Neuron (in vitro differentiated cells): ENCODE measurements at regions not wholly inside any gene's neighbourhood (a gene's known extent, or its start where the extent isn't known, plus 50 kb on each side); places are given as distances from the start of the nearest gene placed in this dataset.

Experiments
- H2AFZ ChIP-seq: one replicate; pipeline ENCODE4 v1.6.1; 2013; ENCODE audit warnings: low read depth, mild to moderate bottlenecking, inconsistent platforms, low read length, moderate library complexity
- H3K27me3 ChIP-seq: one replicate; pipeline ENCODE4 v1.6.1; 2013; ENCODE audit warnings: low read length; ENCODE audit not compliant: insufficient read depth
- H3K36me3 ChIP-seq: one replicate; pipeline ENCODE4 v1.6.1; 2013; ENCODE audit warnings: low read length; ENCODE audit not compliant: insufficient read depth
- H3K4me1 ChIP-seq: one replicate; pipeline ENCODE4 v1.6.1; 2013; ENCODE audit warnings: low read length; ENCODE audit not compliant: insufficient read depth
- H3K4me3 ChIP-seq: 2 replicates; pipeline ENCODE4 v1.5.1; 2013; ENCODE audit warnings: mild to moderate bottlenecking, low read length, moderate library complexity
- H3K9me3 ChIP-seq: one replicate; pipeline ENCODE4 v1.6.1; 2013; ENCODE audit warnings: low read length

DNA sequence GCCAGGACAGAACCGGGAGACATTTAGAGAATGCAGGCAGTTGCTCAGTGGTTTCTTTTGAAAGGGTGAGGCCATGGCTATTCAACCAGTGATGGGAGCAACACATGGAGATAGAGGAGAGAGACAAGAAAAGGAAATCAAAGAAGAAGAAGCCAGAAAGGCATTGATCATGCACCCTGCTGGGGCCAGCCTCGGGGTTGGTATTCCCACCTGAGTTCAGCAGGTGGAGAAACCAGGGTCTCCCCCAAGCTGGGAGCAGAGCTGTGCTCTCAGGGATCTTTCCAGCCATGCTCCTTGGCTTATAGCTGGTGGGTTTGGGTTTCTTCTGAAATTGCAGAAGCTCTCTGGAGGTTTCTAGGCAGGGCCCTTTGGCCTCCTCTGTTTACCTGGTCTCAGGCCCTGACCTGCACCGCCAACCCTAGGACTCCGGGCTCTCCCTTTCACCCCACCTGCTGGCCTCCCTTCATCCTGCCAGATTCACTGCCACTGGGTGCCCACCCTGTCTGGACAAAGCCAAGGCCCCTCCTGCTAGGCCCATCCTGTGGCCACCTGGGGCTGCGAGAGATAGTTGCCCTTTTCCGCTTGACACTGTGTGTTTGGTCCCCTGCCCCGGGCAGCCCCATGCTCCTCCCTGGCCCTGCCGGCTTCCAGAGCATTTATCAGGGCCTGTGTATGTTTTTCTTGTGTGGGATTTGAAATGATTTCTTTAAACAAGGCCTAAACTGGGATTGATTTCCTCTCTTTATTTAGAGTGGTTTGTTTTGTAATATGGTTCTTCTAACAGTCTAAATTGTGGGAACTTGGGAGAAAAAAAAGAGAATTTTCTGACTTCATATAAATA is 126.7 kb downstream of the DDX1 start:
- no peak overlapping the region for H3K4me3 ChIP-seq
- H3K36me3 ChIP-seq = no peaks in the 10 kb centered on the region

DNA sequence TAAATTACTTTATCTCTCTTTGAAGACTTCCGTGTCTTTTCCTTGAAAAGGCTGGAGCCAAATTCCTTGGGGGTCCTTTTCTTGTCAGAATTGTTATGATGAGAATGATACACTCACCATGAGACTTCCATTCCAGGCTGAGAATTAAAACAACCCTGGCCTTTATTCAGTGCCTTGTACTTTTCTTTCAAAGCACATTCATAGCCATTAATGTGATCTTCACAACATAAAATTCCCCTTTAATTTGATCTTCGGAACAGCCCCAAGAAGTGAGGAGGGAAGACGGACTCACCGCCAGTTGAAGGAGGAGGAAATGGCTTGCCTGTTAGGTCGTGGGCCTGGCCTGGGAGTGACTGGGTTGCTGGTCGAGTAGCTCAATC is 127.3 kb downstream of the DDX1 start:
- H3K4me3 ChIP-seq = no peak overlapping the region
- no peaks in the 10 kb centered on the region for H3K27me3 ChIP-seq
- no peak overlapping the region for H2AFZ ChIP-seq
- H3K9me3 ChIP-seq = no peaks in the 10 kb centered on the region
- no peaks in the 10 kb centered on the region for H3K36me3 ChIP-seq
- H3K4me1 ChIP-seq = no peaks in the 10 kb centered on the region

More for the DNA sequence above, 126.7 kb downstream of the DDX1 start:
- no peaks in the 10 kb centered on the region for H3K9me3 ChIP-seq
- no peaks in the 10 kb centered on the region for H3K4me1 ChIP-seq
- no peak overlapping the region for H2AFZ ChIP-seq
- H3K27me3 ChIP-seq = no peaks in the 10 kb centered on the region

DNA sequence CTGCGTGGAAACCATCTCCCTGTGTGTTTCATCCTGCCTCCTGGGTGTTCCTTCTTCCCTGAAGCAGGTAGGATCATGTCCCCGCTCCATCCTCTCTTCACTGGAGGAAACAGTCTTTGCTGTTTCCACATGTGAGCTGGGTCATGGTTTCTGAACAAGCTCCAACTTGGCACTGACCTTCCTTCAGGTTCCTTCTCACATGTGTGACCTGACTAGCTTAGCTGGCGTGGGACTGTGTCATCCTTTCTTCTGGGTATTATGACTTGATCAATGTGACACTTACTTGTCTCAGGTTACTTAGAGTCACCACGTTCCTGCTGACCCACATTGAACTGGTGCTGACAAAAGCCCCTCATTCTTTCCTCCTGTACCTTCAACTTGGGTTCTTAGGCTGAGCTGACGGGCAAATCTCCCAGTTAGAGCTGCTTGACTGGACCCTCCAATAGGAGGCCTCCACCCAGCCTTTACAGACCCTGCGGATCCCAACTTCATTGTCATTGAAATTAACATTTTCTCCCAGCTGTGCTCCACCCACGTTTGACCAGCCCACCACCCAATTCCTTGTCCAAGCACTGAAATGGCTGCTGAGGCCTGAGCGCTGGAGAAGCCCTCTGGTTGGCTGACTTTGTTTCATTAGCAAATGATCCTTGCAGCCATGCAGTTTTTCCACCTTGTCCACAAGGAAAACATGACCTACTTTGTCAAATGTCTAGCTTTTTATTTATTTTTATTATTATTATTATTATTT is 128.1 kb downstream of the DDX1 start:
- H3K36me3 ChIP-seq = no peaks in the 10 kb centered on the region
- no peak overlapping the region for H3K4me3 ChIP-seq
- H3K9me3 ChIP-seq = no peaks in the 10 kb centered on the region
- no peaks in the 10 kb centered on the region for H3K27me3 ChIP-seq
- H3K4me1 ChIP-seq = no peaks in the 10 kb centered on the region
- H2AFZ ChIP-seq = no peak overlapping the region

DNA sequence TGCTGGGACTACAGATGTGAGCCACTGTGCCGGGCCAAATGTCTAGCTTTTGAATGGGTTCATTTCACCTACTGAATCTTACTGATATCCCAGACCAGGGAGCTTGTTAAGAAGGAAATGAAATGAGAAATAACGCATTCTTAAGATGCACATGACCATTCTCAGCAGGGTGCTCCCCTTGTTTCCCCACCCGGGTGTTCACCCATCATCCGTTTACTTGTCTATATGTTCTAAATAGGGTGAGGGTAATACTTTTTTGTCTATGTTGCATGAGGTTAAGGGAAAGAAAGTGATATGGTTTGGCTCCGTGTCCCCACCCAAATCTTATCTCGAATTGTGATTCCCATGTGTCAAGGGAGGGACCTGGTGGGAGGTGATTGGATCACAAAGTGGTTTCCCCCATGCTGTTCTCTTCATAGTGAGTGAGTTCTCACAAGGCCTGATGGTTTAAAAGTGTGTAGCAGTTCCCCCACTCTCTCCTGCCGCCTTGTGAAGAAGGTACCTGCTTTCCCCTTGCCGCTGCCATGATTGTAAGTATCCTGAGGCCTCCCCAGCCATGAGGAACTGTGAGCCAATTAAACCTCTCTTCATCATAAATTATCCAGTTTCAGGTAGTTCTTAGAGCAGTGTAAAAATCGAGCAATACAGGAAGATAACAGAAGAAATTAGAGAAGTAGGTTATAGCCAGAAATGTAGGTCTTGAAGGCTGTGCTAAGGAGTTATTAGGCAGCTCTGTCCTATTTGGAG is 129.1 kb downstream of the DDX1 start:
- H3K4me3 ChIP-seq = no peak overlapping the region
- no peaks in the 10 kb centered on the region for H3K27me3 ChIP-seq
- H3K36me3 ChIP-seq = no peaks in the 10 kb centered on the region
- H3K9me3 ChIP-seq = no peaks in the 10 kb centered on the region
- no peaks in the 10 kb centered on the region for H3K4me1 ChIP-seq
- no peak overlapping the region for H2AFZ ChIP-seq

DNA sequence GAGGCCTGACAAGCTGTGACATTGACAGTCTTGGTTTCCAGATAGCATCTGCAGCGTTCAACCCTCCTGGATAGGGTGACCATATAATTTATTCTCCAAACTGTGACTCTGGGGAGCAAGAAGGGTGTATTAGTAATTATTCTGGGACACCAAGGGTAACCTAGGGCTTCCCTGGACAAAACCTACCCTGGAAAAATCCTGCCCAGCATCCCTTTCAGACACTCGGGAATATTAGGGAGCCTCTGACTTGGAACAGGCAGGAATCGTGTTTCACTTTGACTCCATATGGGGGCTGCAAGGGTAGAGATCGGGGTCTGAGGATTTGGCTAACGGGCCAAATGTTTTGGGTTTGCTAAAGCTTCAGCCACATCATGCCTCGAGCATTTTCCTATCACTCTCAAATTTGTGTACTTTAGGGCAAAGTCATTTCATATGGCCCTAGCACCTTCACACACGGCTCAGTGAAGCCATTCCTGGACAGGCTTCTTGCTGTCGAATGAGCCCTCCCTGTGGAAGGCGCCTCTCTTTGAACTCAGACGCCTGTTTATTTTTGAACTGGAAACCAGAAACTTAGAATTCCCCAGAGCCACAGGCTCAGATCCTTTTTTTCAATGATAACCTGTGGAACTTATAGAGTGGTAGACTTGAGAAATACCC is 129.9 kb downstream of the DDX1 start:
- Histone ChIP-seq H3K27me3 (no peaks in the 10 kb centered on the region), H3K36me3 (no peaks in the 10 kb centered on the region), H3K9me3 (no peaks in the 10 kb centered on the region), H3K4me1 (no peaks in the 10 kb centered on the region), H3K4me3 (no peak overlapping the region), H2AFZ (no peak overlapping the region)

DNA sequence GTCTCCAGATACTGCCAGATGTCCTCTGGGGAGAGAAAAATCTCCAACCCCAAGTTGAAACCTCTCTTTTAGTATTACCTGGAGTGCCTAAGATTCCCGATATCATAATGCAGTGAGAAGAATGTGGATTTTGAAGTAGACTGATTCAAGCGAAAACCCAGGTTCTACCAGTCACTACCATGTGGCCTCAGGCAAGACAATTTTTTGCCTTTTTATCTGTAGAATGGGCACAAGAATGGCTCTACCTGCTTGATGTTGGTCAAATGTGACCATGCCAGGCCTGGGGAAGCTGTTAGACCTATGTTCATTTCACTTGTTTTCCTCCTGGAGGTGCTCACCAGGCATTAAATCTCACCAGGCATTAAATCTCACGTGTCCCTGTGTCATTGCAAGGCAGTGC is 131.3 kb downstream of the DDX1 start:
- Histone ChIP-seq H3K36me3 (no peaks in the 10 kb centered on the region), H3K4me3 (no peak overlapping the region), H3K27me3 (no peaks in the 10 kb centered on the region), H2AFZ (no peak overlapping the region), H3K4me1 (peaks cover 5% of the 10 kb centered on the region), H3K9me3 (no peaks in the 10 kb centered on the region)

DNA sequence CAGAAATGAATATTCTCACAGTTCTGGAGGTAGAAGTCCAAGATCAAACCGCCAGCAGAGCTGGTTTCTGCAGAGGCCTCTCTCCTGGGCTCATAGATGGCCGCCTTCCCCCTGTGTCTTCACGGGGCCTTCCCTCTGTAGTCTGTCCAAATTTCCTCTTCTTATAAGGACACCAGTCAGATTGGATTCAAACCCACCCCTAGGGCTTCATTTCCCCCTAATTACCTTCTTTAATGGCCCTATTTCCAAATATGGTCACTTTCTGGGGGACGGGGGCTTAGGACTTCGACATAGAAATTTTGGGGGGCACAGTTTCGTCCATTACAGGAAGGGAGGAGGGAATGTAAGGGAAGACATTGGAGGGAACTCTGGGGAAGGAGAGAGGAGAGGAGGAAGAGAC is 132.6 kb downstream of the DDX1 start:
- Histone ChIP-seq H3K36me3 (no peaks in the 10 kb centered on the region), H3K4me3 (no peak overlapping the region), H3K9me3 (no peaks in the 10 kb centered on the region), H2AFZ (no peak overlapping the region), H3K4me1 (peaks cover 11% of the 10 kb centered on the region), H3K27me3 (no peaks in the 10 kb centered on the region)

DNA sequence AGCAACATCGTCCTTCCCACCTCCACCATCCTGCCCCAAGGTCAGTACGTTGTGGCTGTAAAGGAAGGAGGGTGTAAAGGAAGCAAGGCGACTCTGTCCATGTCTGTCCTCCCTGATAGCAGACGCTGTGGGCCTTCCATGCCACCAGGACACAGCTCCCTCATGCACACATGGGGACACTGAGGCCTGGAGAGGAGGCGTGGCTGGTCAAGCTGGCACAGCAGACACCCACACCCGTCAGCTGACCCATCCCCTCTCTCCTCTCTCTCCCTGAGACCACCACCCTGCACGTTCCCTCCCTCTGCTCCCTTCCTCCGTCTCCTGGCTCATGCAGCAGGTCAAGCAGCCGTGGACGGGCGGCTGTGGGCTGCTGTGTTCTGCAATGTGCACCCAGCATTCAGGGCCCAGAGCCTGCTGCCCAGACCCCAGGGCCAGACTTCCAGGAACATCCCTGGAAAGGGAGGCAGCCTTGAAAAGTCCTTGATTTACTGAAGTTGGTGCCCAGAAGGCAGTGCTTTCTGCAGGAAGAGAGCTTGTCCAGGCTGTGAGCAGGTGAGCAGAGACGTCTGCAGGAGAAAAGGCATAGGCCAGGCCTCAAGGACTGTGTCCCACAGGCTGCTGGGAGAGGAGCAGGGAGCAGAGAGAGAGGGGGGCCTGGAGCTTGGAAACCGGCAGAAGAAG is 133.6 kb downstream of the DDX1 start:
- Histone ChIP-seq H3K27me3 (no peaks in the 10 kb centered on the region), H3K36me3 (no peaks in the 10 kb centered on the region), H3K4me1 (peaks cover 11% of the 10 kb centered on the region), H3K9me3 (no peaks in the 10 kb centered on the region), H3K4me3 (no peak overlapping the region), H2AFZ (no peak overlapping the region)

DNA sequence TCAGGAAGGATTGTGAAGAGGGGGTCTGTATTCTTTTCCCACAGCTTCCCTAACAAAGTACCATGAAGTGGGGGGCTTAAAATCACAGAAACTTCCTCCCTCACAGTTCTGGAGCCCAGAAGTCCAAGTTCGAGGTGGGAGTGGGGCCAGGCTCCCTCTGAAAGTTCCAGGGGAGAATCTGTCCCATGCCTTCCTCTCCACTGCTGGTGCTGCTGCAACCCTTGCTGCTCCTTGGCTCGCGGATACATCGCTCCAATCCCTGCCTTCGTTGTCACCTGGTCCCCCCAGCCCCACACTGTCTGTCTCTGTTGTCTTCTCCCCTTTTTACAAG is 134.1 kb downstream of the DDX1 start:
- Histone ChIP-seq H3K27me3 (no peaks in the 10 kb centered on the region), H2AFZ (no peak overlapping the region), H3K4me1 (peaks cover 11% of the 10 kb centered on the region), H3K9me3 (no peaks in the 10 kb centered on the region), H3K36me3 (no peaks in the 10 kb centered on the region), H3K4me3 (no peak overlapping the region)

DNA sequence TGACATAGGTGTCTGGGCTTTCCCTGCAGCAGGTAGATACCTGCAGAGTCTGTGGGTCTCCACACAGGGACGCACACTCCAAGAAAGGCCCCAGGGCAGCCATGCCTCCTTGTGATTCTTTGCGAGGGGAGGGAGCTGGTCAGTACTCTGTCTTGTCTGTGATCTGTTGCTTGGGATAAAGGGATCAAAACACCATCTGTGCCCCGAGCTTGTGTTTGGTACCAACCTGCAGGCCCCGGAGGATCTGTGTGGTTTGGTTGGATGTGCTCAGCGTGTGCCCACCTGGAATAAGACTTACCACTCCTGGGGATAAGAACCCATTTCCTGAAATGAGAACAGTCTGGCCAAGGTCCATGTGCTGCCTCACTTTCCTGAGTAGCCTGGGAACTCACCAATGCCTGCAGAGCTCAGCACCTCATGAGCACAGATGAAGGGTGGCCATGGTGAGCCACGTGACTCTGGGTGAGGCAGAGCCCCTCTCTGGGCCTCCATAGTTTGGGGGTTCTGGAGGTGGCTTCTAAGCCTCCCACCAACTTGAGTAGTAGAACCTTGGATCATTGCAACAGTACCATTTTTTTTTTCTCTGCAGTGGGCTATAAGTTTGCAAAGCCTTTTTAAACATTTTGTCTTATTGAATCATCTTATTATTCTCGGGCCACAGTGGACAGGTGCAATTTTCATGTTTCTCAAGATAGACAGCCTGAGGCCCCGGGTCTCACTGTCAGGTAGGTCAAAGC is 134.8 kb downstream of the DDX1 start:
- H3K27me3 ChIP-seq = no peaks in the 10 kb centered on the region
- H2AFZ ChIP-seq = no peak overlapping the region

DNA sequence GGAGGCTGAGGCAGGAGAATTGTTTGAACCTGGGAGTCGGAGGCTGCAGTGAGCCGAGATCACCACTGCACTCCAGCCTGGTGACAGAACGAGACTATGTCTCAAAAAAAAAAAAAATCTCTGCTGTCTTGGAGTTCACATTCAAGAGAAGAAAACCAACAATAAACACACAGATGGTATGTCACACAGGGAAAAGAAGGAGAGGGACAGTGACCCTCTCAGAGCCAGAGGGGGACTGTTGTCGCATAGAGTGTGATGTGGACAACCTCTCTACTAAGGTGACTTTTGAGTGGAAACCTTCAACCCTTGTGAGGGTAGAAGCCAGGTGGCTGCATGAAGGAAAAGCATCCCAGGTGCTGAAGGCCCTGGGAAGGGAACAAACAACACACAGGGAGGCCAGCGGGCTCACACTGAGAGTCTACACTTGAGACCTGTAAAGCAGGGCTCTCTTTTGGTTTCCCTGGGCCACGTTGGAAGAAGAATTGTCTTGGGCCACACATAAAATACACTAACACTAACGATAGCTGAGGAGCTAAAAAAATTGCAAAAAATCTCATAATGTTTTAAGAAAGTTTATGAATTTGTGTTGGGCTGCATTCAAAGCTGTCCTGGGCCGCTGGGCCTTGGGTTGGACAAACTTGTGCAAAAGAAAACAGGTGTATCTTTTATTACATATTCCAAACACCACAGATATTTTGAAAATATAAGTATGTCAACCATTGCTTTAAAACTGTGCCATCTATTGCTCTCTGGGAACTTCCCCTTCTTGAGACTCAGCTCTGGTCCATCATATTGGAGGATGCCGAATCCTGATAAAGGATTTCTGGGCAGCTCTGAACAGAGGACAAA is 136.0 kb downstream of the DDX1 start:
- no peaks in the 10 kb centered on the region for H3K9me3 ChIP-seq
- no peaks in the 10 kb centered on the region for H3K36me3 ChIP-seq
- no peaks in the 10 kb centered on the region for H3K27me3 ChIP-seq
- H3K4me3 ChIP-seq = no peak overlapping the region
- peaks cover 11% of the 10 kb centered on the region for H3K4me1 ChIP-seq
- H2AFZ ChIP-seq = no peak overlapping the region

More for the DNA sequence above, 134.8 kb downstream of the DDX1 start:
- H3K4me1 ChIP-seq = peaks cover 11% of the 10 kb centered on the region
- H3K4me3 ChIP-seq = no peak overlapping the region
- H3K9me3 ChIP-seq = no peaks in the 10 kb centered on the region
- H3K36me3 ChIP-seq = no peaks in the 10 kb centered on the region
